ENCODE measurements at regions not wholly inside any gene's neighbourhood (a gene's known extent, or its start where the extent isn't known, plus 50 kb on each side); places are given as distances from the start of the nearest gene placed in this dataset.

DNA sequence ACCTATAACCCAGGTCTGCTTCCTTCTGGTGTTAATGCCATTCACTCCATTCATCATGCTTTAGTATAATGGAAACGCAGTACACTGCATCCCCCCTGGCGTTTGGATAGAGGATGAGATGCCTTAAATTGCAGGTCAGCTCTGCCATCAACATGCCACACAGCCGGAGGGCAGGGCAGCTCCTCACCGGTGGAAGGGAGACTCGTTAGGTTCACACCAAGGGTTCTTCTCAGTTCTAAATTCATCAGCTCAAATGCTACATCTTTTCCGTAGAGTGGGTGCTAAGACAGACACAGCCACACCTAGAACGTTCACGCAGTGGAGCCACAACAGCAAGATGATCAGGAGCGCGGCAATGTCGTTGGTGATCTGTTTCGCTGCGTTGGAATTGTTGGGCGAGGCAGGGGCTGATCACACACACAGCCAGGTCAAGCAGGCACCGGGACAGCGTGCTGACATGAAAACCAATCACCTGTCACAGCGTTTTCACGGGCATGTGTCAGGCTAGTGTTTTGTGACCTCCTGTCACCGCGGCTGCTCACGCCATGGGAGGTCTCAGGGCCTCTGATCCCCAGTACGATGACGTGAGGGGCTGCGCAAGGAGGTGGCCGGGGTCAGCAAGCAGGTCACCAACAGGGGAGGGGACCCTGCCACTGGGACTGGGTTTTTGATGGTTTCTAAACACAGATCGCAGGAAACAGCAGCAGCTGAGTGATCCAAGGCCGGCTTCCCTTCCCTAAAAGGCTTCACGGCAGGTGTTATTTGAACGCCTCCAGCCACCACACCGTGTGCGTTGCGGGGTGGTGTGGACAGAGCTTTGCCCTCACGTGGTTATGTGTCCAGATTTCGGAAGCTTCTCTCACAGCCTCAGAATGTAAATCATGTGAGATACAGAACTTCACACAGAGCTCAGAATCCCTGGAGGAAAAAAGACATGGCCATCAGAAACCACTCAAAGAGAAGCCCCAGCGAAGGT, 94.3 kb upstream of the IRS2 start (continued):
- no peak for TF ChIP-seq POLR2A (IDR thresholded peaks at IDR 0.05; ENCODE audit: control extremely low read depth in 1 of 2, low read depth in 2 of 2, low read length in 2 of 2)
- no peak for TF ChIP-seq CHD7 (IDR thresholded peaks at IDR 0.05; ENCODE audit: insufficient replicate concordance, low read length)
- no peak for TF ChIP-seq RXRA (IDR thresholded peaks at IDR 0.05; ENCODE audit: insufficient read depth, low read depth, low read length)
- TF ChIP-seq BRCA1 (IDR thresholded peaks at IDR 0.05; ENCODE audit: low read depth, low read length) = no peak
- no peak for TF ChIP-seq RNF2 (IDR thresholded peaks at IDR 0.05; ENCODE audit: borderline replicate concordance, low read depth, low read length, missing control alignments, poor library complexity, severe bottlenecking)

Data from H1 (cell line).